NCI-H1930 (cell line): ENCODE measurements at regions not wholly inside any gene's neighbourhood (a gene's known extent, or its start where the extent isn't known, plus 50 kb on each side); places are given as distances from the start of the nearest gene placed in this dataset.
"Not testable (repeated sequence)": the region's sequence is repeated elsewhere in the genome, so short reads cannot be mapped to it uniquely, and the experiment has no call there.

ENCODE experiments used
- DNase-seq, 2 experiments: peaks; one replicate each; lab custom pipeline; 2025; lab: John Stamatoyannopoulos, UW

GRCh38 chr4:167939863-167940616 lies 152.3 kb upstream of the ANXA10 start:
- DNase-seq: no peak

DNA sequence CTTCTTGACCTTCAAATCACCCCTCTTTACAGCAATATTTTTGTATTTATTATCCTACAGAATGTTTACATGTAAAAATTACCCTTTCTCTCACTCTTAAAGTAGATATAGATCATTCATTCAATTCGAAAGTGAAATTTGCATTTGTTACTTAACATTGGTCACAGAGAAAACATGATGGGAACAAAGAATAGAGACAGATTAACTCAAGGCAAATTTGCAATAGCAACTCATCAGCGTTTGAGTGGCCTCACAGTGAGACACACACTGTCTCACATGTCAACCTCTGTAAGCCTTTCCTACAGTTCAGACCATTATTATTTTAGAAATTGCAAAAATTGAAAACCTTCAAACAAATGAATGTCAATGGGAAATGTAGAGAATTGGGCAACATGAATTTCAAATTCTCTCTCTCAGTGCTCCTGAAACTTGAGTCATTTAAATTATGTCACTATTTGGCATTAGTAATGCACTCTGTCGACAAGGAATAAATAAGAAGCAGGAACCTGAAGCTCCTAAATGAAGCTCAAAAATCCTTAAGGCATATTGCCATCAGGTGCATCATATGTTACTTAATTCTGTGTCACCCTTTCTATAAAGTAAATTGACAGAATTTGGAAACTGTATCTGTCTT lies 148.3 kb upstream of the ANXA10 start:
- DNase-seq: no peak

GRCh38 chr4:167944721-167945120 lies 147.6 kb upstream of the ANXA10 start:
- DNase-seq: no peak

DNA sequence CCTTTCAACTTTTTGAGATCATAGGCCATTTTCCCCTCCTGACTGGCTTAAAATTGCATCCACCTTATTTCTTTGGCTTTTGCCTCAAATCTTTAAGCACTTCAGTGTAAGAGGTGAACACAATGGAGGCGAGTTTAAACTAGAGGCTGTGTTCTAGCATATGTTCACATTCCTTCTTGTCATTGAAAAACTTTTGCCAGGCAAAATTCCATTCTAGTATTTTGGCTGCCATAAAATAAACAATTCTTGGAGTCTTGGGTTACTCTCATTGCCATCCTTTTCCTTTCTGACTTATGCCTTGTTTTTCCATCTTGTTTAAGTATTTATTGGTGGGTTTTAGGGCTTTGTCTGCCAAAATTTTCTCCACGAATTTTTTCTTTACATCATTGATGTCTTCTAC lies 137.3 kb upstream of the ANXA10 start:
- no peak for DNase-seq

DNA sequence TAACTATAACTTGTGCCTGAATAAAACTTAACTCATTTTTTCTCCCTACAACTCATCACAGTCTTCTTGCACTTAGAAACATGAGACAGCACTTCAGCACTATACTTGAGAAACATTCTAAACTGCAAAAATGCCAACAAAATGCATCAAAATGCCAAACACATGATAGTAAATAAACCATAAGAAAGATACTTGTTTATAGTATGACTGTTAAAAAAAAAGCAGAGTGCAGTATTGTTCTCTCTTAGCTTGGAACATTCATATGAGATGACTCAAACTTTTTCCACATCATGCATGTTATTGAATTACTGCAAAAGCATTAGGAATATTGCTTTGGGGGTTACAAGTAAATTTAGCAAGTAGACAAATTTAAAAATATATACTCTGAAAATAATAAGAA lies 135.7 kb upstream of the ANXA10 start:
- no peak for DNase-seq

DNA sequence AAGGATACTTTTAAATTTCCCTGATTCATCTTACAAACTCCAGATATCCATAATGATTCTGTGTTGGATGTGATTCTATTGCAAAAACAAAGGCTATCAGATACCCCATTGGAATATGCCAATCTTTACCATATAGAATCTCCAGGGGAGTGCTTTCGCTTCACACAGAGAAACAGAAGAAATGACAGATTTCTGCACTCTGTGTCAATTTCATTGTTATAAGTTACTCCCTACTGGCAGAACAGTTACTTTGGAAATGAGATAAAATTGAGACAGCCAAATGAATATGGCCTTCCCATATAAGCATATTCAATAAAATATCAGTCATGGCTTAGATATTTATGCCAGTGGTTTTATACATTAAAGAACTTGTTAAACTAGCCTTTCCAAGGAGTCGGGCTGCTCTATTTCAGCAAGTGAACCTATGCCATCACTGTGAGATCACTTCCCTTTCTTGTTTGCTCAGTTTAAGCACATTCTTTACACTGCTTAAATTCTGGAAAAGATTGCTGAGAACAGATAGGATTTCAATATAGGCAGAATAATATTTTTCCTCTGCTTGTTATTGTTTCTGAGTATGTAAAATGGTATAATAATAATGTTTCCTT lies 127.5 kb upstream of the ANXA10 start:
- DNase-seq: no peak

DNA sequence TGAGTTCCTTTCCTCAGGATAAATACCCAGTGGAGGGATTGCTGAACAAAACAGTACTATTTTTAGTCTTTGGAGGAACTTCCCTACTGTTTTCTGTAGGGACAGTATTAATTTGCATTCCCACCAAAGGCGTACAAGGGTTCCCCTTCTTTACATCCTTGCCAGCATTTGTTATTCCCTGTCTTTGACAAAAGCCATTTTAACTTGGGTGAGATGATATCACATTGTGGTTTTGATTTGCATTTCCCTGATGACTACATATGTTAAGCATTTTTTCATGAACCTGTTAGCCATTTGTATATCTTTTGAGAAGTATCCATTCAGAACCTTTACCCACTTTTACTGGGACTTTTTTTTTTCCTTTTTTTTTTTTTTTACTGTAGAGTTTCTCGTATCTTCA lies 126.2 kb upstream of the ANXA10 start:
- no peak for DNase-seq

- no peak for DNase-seq
These were observed 118.8 kb upstream of the ANXA10 start for GRCh38 chr4:167973513-167973912.

DNA sequence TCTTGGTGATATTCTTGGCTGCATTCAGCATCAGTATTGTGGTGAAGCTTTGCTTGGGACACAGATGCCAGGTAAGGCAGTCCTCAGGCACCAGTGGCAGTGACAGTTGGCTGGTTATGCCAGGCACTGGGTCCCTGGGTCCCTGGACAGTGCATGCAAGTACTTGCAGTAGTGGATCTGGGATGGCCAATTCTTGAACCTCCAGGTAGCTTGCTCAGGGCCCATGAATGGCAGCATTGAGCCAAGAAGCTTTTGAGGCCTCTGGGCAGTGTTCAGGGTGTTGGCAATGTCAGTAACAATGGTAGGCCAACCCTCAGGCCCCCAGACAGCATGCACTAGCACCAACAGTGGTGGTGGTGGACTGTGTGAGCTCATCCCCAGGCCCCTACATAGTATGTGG lies 106.8 kb upstream of the ANXA10 start:
- DNase-seq: no peak

DNA sequence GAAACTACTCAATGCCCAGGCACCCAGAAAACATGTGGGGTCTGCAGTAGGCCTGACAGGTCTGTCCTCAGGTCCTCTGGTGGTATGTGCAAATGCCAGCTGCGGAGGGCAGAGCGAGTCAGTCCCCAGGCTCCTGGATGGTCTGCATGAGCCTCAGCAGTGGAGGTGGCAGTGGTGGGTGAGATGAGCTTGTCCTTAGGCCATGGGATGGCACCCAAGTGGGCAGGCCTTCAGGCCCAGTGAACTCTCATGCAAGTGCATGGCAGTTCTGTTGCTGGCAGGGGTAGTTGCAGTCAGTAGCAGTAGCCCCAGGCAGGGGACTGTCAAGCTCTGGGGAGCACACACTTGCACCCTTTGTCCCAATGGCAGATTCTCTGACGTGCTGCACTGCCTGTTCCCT lies 106.3 kb upstream of the ANXA10 start:
- no peak for DNase-seq

DNA sequence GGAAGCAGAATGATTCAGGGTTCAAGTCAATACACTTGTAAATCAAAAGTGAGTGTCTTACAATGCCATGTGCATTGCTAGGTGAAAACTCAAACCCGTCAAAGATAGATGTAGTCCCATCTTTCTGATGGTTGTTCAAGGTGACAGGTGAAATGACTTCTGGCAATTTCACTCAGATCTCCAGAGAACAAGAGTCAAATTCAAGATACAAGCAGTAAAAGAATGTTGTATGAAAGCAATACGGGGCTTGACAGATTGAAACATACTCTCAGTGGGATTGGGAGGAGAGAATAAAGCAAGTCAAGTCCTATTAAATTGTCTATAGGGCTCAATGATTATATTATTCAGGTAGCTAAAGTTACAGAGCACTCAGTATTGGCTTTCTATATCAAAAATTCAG lies 105.1 kb upstream of the ANXA10 start:
- no peak for DNase-seq

GRCh38 chr4:167989815-167990214 lies 102.5 kb upstream of the ANXA10 start:
- no peak for DNase-seq

GRCh38 chr4:168008112-168008511 lies 84.2 kb upstream of the ANXA10 start:
- not testable (repeated sequence) for DNase-seq

- no peak for DNase-seq
These were observed 73.2 kb upstream of the ANXA10 start for GRCh38 chr4:168019019-168019651.

GRCh38 chr4:168019921-168020320 lies 72.4 kb upstream of the ANXA10 start:
- no peak for DNase-seq

GRCh38 chr4:168021666-168022065 lies 70.7 kb upstream of the ANXA10 start:
- no peak for DNase-seq

GRCh38 chr4:168028568-168028967 lies 63.8 kb upstream of the ANXA10 start:
- no peak for DNase-seq

DNA sequence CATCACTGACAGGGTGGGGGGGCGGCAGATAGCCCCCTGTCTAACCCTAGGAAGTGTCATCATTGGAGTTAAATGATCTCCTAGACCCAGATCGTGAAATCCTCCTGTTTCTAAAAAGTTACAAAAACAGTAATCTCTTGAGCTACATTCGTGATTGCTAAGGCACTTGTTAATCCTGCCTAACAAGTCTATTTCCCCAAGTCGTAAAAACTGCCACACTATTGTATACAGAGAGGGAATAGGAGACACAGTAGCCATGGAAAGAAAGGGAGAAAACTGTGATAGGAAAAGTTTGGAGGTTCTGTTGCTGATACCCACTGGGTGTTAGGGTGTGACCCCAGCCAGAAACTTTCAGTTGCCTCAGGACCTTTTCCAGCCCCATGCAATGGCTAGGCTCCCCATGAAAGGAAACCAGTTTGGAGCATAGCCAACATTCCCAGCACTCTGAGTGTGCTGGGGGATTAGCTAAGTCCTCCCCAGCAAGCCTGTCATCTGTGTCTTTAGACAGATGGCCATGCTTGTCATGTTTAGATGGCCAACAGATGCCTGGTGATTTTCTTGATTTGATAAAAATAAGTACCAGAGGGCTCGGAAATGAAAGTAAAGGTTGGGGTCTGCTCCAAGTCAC lies 63.3 kb upstream of the ANXA10 start:
- no peak for DNase-seq

- DNase-seq: no peak
These were observed 54.7 kb upstream of the ANXA10 start for GRCh38 chr4:168037676-168038075.

GRCh38 chr4:168039593-168039992 lies 52.7 kb upstream of the ANXA10 start:
- DNase-seq: no peak
